HS-27A (cell line): ENCODE measurements at regions not wholly inside any gene's neighbourhood (a gene's known extent, or its start where the extent isn't known, plus 50 kb on each side); places are given as distances from the start of the nearest gene placed in this dataset.
"Not testable (repeated sequence)": the region's sequence is repeated elsewhere in the genome, so short reads cannot be mapped to it uniquely, and the experiment has no call there.

ENCODE experiments used
- DNase-seq: peaks from one replicate; pipeline ENCODE4 v3.0.0-alpha.2; 2012; ENCODE audit warnings: low read depth, missing footprints

GRCh38 chr5:162624110-162624509, 556.5 kb downstream of the GABRG2 start:
- no peak for DNase-seq

DNA sequence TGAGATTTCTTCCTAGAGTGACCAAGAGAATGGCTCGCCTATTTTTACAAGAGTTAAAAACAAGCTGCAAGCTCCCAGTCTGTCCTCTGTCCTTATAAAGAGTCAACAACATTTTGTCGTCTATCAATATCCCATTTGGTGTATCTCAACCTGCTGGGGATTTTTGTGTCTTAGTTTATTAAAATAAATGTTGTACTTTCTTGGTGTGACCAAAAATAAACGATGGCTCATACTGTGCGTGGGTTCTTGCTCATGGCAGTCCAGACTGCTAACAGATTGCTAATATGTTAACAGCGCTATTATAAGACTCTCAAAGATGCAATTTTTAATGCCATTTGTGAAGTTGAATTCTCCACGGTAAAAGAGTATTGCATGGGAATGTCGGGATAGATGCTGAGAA, 569.9 kb downstream of the GABRG2 start:
- DNase-seq, result no peak

- no peak for DNase-seq
Observed at GRCh38 chr5:162638849-162639248, 571.3 kb downstream of the GABRG2 start.

DNA sequence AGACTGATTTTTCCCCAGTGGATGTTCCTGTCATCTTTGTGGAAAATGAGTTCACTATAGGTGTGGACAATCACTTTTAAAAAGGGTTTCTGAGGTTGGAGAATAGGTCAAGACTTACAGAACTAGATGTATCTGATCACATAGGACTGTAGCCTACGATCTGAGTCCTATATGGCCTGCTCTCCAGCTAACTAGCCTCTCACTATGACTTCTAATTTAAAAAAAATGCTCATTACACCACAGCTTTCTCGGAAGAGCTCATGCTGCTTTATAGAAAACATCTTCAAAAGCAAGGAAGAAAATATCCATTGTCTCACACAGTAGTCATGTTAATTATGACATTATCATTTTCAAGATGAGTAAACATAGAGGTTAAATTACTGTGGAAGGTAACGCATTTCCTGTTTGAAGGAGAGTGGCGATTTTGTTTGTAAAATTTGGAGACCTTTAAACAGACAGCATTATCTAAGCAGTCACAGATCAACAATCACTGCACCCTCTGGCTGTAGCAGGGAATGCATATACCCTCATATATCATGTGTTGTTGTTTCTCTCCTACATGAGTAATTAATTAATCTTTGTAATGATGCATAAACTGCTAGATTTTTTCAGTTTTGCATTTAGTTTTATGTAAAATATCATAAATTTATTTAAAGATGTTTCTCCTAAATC, 573.7 kb downstream of the GABRG2 start:
- DNase-seq, result no peak

- no peak for DNase-seq
Observed at GRCh38 chr5:162654661-162655405, 587.3 kb downstream of the GABRG2 start.

DNA sequence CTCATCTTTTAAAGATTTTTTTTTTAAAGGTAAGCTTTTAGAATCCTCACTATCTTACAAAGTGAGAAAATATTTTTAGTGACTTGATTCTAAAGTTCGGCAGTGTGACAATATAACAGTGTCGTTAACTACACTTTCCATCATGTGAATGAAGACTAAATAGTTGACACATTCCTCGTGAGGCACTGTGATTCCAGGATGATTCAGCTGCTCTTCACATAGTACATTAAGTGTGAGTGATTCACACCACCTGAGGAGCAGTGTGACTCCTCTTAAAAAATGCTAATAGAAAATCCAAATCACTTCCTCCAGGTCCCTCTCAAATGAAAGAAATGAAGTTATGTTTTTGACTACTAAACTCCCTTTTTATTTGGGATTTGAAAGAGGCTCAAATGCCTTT, 589.5 kb downstream of the GABRG2 start:
- DNase-seq, result no peak

DNA sequence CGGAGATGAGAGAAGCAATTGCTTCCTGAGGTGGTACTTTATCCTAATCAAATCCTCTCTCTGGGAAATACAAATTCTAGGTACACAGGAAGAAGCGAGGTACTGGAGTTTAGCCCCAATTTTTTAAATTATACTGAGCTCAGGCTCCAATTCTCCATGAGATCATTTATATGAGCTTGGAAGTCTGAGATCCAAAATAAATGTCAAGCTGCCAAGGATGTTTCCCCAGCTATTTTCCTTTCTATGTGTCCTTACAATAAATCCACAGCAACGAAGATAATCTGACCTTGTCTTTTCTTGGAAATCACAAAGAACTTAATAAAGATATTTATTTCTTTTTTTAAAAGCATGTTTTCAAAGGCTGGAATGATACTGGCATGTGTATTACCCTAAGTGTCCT, 597.3 kb downstream of the GABRG2 start:
- DNase-seq, result no peak

GRCh38 chr5:162668926-162669325, 601.4 kb downstream of the GABRG2 start:
- no peak for DNase-seq

GRCh38 chr5:162672061-162672460, 604.5 kb downstream of the GABRG2 start:
- no peak for DNase-seq

- no peak for DNase-seq
Observed at GRCh38 chr5:162683284-162683683, 615.7 kb downstream of the GABRG2 start.

DNA sequence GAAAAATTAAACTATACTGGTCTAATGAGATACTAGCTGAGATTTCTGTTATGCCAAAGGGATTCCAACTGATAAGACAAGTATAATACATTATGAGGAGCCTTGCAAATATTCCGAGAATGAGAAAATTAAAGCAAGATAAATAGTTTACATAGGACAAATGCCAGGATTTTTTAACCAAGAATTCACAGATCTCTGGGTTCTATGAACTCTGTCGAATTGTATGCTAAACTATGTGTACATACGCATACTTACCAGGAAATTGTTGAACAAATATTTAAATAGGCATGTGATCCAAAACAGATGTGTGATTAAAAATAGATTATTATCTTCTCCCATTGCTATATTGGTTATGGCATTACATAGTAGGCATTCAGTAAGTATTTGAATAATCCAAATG, 616.6 kb downstream of the GABRG2 start:
- no peak for DNase-seq

GRCh38 chr5:162685302-162685701, 617.7 kb downstream of the GABRG2 start:
- DNase-seq, result no peak

DNA sequence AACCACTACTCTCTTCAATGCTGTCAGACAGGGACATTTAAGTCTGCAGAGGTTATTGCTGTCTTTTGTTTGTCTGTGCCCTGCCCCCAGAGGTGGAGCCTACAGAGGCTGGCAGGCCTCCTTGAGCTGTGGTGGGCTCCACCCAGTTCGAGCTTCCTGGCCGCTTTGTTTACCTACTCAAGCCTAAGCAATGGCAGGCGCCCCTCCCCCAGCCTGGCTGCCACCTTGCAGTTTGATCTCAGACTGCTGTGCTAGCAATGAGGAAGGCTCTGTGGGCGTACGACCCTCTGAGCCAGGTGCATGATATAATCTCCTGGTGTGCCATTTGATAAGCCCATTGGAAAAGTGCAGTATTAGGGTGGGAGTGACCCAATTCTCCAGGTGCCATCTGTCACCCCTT, 628.7 kb downstream of the GABRG2 start:
- not testable (repeated sequence) for DNase-seq

GRCh38 chr5:162699361-162699760, 631.8 kb downstream of the GABRG2 start:
- DNase-seq, result no peak

GRCh38 chr5:162703914-162704313, 636.3 kb downstream of the GABRG2 start:
- no peak for DNase-seq

- DNase-seq, result no peak
Observed at GRCh38 chr5:162711244-162711643, 643.7 kb downstream of the GABRG2 start.

DNA sequence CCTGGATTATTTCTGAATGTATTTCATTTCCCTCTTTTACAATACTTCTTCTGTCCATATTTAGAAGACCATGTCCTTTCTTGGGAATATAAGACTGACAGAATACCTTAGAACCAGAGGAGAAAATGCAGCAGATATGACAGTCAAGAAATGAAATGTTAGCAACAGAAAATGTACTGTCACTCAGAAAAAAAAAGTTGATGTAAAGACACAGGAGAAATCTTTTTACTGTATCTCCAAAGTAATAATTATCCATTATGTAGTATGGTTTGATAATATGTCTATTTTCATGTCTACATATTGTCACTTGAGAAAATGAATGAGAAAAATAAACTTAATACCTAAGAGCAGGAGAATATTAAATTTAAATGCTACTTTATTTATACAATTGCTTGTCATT, 652.1 kb downstream of the GABRG2 start:
- no peak for DNase-seq

DNA sequence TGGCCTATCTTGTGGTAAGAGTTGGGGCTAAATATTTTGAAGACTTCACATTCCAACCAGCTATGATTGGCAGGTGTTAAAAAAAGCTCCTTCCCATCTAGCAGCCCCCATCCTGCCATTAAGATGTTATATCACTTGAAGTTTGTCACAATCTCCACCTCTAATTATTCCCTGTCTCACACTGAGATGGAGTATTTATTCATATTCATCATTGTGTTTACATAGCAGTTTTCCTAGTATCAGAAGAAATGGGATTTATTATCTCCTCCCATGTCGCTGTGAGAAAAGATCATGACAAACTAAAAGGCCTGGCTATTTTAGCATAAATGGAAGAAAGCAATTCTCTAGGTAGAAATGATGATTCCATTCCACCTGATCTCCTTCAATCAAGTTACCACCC, 653.6 kb downstream of the GABRG2 start:
- no peak for DNase-seq

GRCh38 chr5:162752612-162753011, 684.8 kb upstream of the CCNG1 start:
- DNase-seq, result no peak

- DNase-seq, result no peak
Observed at GRCh38 chr5:162762119-162762518, 675.3 kb upstream of the CCNG1 start.

DNA sequence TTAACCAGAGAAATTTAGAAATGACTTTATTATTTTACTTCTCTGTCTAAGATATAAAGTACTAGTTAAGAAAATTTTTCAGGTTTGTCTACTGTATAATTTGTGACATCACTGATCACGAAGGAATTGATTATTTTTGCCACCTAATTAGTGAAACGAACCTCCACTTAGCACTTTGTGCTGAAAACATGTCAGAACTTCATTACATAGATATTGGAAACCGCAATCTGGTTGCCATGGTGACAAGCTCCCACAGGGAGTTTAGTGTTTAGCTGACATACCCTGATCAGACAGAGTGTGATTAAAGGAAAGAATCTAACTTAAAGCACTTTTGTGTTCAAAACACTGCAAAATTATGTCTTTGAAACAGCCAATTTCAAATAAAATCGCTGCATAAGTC, 668.4 kb upstream of the CCNG1 start:
- no peak for DNase-seq

GRCh38 chr5:162785673-162786072, 651.7 kb upstream of the CCNG1 start:
- DNase-seq, result no peak

GRCh38 chr5:162786234-162786633, 651.2 kb upstream of the CCNG1 start:
- no peak for DNase-seq

DNA sequence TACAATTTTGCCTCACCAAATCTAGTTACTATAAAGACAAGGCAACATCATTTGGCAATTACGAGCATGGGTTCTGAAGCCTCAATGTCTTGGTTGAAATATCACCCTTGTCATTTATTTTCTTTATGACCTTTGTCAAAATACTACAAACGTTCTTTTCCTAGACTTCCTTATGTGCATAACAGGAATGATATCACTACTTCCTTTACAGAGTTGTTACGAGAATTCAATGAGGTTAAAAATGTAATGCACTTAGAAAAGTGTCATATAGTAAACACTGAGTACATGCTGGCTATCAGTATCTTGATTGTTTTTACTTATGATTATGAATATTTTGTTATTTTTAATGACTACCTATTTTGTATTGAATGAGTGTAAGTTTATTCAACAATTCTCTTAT, 640.9 kb upstream of the CCNG1 start:
- DNase-seq, result no peak
